ENCODE measurements at regions not wholly inside any gene's neighbourhood (a gene's known extent, or its start where the extent isn't known, plus 50 kb on each side); places are given as distances from the start of the nearest gene placed in this dataset.

DNA sequence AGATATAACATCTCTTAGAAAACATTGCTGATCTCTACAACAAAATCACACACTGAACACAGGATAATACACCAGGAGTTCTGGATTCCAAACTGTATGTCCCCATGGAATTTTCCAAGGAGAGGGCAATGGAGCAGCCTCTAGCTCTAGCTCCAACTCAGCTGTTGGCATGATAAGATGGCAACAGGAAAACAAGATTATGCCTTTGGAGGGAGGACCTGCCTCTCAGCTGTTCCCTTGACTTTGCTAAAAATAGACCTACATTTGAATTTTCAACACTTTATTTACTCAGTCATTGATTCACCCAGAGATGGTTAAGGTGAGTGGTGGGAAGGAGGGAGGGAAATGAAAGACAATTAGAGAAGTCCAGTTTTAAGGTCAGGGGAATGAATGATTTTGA, 246.7 kb downstream of the ALDH8A1 start:
- no peak for ATAC-seq
- CTCF ChIA-PET = no interaction called here
- Mint-ChIP-seq H3K27me3 (peaks cover 7% of the 10 kb centered on the region), H3K36me3 (ENCODE audit: low read depth) (no peaks in the 10 kb centered on the region), H3K4me3 (no peak overlapping the region), H3K4me1 (ENCODE audit: low read depth) (no peaks in the 10 kb centered on the region), H3K9me3 (no peaks in the 10 kb centered on the region), H3K27ac (no peak overlapping the region)
- intact Hi-C loops (cut with micrococcal nuclease) = no loop called here
- no peak for TF ChIP-seq CTCF (IDR thresholded peaks at IDR 0.05)
- DNase-seq = no peak
- POLR2A ChIA-PET = no interaction called here

DNA sequence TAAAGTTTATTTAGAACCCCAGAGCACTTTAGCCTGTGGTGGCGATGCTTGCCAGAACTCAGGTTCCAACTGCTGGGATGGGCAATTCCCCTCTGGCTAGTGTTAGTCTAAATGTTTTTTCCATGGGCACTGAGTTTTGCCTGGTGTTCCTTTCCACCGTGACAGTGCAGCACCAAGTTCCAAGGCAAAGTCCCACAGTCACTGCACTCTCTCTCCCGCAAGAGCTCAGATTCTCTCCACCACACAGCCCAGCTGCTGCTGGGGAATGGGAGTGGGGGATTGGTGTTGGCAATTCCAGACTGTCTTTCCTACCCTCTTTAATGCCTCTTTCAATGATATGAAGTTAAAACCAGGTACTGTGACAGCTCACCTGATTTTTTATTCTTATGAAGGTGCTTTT, 247.6 kb downstream of the ALDH8A1 start:
- Mint-ChIP-seq H3K4me1 (ENCODE audit: low read depth) (no peaks in the 10 kb centered on the region), H3K36me3 (ENCODE audit: low read depth) (no peaks in the 10 kb centered on the region), H3K27ac (no peak overlapping the region), H3K9me3 (no peaks in the 10 kb centered on the region), H3K27me3 (peaks cover 9% of the 10 kb centered on the region), H3K4me3 (no peak overlapping the region)
- ATAC-seq (no peak), DNase-seq (no peak)
- intact Hi-C loops (cut with micrococcal nuclease) = no loop called here
- ChIA-PET CTCF (no interaction called here), POLR2A (no interaction called here)
- TF ChIP-seq CTCF (IDR thresholded peaks at IDR 0.05) = no peak

DNA sequence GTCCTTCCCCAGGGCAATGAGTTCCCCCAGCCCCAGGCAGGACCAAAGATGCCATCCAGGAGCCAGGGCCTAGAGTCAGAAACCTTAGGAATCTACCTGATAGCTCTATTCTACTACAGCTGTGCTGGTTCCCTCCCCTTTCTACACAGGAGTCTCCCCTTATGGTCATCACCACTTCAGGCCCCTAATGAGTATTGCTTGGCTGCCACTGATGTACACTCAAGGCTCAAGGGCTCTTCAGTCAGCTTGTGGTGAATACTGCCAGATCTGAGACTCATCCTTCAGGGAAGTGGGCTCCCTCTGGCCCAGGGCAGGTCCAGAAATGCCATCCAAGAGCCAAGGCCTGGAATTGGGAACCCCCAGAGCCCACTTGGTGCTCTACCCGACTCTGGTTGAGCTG, 248.6 kb downstream of the ALDH8A1 start:
- Mint-ChIP-seq H3K27me3 (peaks cover 6% of the 10 kb centered on the region), H3K9me3 (no peaks in the 10 kb centered on the region), H3K27ac (no peak overlapping the region), H3K4me3 (no peak overlapping the region), H3K36me3 (ENCODE audit: low read depth) (no peaks in the 10 kb centered on the region), H3K4me1 (ENCODE audit: low read depth) (no peaks in the 10 kb centered on the region)
- ChIA-PET CTCF (no interaction called here), POLR2A (no interaction called here)
- intact Hi-C loops (cut with micrococcal nuclease) = no loop called here
- no peak for TF ChIP-seq CTCF (IDR thresholded peaks at IDR 0.05)
- DNase-seq (no peak), ATAC-seq (no peak)

DNA sequence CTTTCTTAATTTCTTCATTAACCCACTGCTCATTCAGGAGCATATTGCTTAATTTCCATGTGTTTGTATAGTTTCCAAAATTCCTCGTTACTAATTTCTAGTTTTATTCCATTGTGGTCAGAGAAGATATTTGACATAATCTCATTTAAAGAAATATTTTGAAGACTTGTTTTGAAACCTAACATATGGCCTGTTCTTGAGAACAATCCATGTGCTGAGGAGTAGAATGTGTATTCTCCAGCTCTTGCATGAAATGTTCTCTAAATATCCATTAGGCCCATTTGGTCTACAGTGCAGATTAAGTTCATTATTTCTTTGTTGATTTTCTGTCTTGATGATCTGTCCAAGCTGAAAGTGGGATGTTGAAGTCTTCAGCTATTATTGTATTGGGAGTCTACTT, 251.7 kb downstream of the ALDH8A1 start:
- Mint-ChIP-seq H3K4me1 (ENCODE audit: low read depth) (no peaks in the 10 kb centered on the region), H3K4me3 (no peak overlapping the region), H3K9me3 (no peaks in the 10 kb centered on the region), H3K27ac (no peak overlapping the region), H3K27me3 (peaks cover 6% of the 10 kb centered on the region), H3K36me3 (ENCODE audit: low read depth) (no peaks in the 10 kb centered on the region)
- TF ChIP-seq CTCF (IDR thresholded peaks at IDR 0.05) = no peak
- intact Hi-C loops (cut with micrococcal nuclease) = no loop called here
- ATAC-seq (no peak), DNase-seq (no peak)
- ChIA-PET POLR2A (no interaction called here), CTCF (no interaction called here)

- H3K4me3 Mint-ChIP-seq = no peak overlapping the region
- POLR2A ChIA-PET = no interaction called here
- H3K27ac Mint-ChIP-seq = no peak overlapping the region
- DNase-seq (no peak), ATAC-seq (no peak)
- H3K4me1 Mint-ChIP-seq (ENCODE audit: low read depth) = no peaks in the 10 kb centered on the region
- H3K9me3 Mint-ChIP-seq = no peaks in the 10 kb centered on the region
- CTCF ChIA-PET = interaction anchor here (1.5 kb wide), 1 partner anchor 580 kb away, joined by 4 read pairs; no protein-coding TSS in a partner anchor
- intact Hi-C loops (cut with micrococcal nuclease) = no loop called here
- peaks cover 23% of the 10 kb centered on the region for H3K27me3 Mint-ChIP-seq
- TF ChIP-seq CTCF (IDR thresholded peaks at IDR 0.05) = no peak
- no peaks in the 10 kb centered on the region for H3K36me3 Mint-ChIP-seq (ENCODE audit: low read depth)
These were observed 257.9 kb downstream of the ALDH8A1 start for GRCh38 chr6:134692008-134692407.
